IPS-11a (cell line): ENCODE measurements at regions not wholly inside any gene's neighbourhood (a gene's known extent, or its start where the extent isn't known, plus 50 kb on each side); places are given as distances from the start of the nearest gene placed in this dataset.
"Not testable (repeated sequence)": the region's sequence is repeated elsewhere in the genome, so short reads cannot be mapped to it uniquely, and the experiment has no call there.

Source experiments
- H3K4me3 ChIP-seq: one replicate; pipeline ENCODE4 v1.5.1; 2013; ENCODE audit warnings: low read depth, low read length, control low read depth

GRCh38 chr12:125860672-125861288 is 795.5 kb downstream of the AACS start:
- H3K4me3 ChIP-seq: no peak overlapping the region

GRCh38 chr12:125861299-125862281 is 796.4 kb downstream of the AACS start:
- H3K4me3 ChIP-seq: no peak overlapping the region

- not testable (repeated sequence) for H3K4me3 ChIP-seq
These were observed 800.0 kb downstream of the AACS start for GRCh38 chr12:125865236-125865635.

DNA sequence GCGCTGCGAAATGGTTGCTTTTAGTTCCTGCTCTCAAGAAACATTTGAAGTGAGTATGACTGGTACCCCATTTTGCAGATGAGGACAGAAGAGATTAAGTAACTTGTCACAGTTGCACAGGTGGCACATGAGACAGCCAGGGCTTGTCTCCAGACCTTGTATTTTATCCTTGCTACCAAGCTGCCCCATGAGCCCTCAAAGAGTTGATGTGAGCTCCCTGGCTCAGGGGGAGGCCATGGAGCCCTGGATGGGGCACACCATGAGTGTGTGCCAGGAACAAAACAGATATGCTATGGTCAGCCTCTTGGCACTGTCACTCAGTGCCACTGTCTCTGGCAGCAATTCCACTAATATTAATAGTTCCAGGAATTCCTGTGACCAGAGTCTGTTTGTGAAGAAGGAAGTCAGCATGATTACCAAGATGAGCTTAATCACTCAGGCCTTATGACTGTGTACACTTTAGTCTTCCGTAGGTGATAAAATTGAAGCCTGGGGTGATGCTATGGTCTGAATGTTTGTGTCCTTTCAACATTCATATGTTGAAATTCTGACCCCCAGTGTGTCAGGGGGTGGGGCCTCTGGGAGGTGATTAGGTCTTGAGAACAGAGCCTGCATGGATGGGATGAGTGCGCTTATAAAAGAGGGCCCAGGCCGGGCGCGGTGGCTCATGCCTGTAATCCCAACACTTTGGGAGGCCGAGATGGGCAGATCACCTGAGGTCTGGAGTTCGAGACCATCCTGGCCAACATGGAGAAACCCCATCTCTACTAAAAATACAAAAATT is 806.8 kb downstream of the AACS start:
- H3K4me3 ChIP-seq: no peak overlapping the region

DNA sequence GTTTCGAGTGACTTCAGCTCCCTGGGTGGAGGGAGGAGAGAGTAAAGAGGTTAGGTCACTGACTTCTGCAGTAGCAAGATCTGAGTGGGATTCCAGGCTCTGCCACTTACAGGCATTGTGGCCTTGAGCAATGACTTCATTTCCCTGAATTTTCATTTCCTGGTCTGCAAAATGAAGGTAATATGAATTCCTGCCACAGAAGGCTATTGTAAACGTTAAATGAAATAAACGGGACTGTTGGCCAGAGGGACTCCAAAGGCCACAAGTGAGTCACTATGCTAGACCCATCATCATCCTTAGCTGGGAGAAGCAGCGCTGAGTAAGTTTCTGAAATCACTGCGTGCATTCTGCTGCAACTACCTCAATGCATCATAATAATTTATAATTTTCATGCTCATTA is 807.8 kb downstream of the AACS start:
- H3K4me3 ChIP-seq: no peak overlapping the region

- no peak overlapping the region for H3K4me3 ChIP-seq
These were observed 813.2 kb downstream of the AACS start for GRCh38 chr12:125878483-125878882.

DNA sequence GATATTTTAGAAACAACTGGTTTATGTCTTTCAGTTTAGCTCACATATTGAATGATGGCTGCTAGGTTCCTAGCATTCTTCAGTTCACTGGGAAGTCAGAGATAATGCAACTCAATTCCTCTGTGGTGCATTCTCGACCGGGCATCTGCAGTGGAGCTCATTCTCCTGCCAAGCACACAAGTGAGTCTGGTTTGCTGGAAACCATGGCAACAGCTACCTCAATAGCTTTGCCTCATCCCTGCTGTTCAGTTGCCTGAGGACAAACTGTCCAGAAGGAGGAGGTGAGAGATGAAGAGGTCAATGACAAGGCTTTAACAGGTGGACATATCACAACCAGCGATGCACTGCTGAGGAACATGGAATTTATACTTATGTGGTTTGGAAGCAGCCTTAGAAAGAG is 816.9 kb downstream of the AACS start:
- H3K4me3 ChIP-seq: no peak overlapping the region

DNA sequence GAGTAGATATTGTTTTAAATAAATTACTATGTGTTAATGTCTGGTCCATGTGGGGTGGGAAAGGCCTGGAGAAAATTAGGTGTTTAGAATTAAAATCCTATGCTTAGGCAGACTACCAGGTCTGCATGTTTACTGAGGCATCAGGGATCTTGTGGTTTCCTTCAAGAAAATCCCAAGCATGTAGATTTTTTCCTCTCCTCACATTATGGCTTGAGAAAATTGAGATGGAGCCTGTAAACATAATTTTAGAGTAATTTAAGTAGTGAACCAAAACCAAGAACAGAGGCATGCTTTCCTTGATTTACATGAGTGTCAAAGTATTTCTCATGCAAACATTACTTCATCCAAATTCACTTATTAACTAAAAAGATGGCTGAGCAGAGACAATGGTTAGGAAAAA is 823.7 kb downstream of the AACS start:
- no peak overlapping the region for H3K4me3 ChIP-seq

DNA sequence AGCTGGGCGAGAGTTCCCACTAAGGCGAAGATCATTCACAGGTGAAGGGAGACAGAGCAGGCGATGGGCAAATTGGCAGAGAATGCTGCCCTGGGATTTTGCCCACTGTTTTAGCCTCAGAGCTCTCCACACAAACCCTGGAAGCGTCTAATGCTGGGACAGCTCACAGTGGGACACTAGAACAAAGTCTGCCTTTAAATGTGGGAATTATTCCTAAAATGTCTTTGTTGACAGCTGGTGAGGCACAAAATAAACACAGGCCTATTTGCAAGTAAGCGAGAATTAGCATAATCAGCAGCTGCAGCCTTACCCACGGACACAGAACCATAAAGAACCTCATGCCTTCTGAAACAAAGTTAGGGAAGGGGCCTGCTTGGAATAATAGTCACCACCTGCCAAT is 824.5 kb downstream of the AACS start:
- no peak overlapping the region for H3K4me3 ChIP-seq

DNA sequence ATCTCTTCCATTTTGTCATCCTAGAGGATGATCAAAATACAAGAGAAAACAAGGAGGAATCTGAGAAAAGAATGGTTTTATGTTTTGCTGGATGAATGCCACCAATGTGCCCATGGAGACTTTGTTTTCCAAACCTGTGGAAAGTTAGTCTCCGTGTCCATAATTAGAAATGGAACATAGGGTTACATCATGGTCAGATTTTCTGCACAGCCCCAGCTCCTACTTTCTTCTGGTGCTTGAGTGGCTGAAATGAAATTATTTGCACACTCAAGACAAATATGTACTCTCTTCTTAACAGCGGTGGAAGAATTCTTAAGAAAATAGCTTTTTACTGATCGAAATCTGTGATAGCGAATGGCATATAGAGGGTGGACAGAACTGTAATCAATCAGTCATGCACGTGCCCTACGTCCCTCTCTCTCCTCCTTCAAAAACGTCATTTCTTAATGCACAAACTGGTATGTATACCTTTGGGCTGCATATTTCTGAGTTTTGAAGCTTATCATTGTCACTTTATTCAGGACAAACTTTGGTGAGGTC is 825.2 kb downstream of the AACS start:
- no peak overlapping the region for H3K4me3 ChIP-seq

DNA sequence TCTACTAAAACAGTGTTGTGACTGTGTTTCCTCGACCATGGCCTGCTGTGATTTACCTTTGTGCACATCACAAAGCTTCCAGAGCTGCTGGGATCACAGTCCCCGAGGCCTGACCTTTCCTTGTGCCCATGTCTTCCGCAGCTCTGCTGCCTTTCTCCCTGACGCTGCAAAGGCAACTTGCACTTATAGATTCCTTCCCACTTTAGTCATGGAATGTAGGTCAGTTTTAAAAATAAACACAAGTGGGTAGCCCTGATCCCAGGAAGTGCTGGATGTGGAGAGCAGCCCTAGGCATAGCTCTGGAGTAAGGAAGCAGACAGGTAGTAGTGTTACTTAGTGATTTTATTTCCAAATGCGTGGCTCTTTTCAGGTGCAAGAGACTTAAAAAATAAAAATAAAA is 825.7 kb downstream of the AACS start:
- H3K4me3 ChIP-seq: no peak overlapping the region

DNA sequence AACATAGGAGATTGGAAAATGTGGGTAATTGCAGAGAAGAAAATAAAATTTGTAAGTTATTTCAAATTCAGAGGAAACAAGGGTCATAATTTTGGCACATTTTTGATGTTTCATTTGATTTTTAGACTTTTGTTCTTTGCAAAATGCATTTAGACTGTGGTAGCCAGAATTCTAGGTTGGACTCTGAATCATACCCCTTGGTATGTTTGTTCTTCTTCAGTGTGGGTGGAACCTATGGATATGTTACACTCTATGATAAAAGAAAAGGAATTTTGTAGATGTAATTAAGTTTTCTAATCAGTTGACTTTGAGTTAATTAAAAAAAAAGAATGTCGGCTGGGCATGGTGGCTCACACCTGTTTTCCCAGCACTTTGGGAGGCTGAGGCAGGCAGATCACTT is 827.0 kb downstream of the AACS start:
- H3K4me3 ChIP-seq: no peak overlapping the region

DNA sequence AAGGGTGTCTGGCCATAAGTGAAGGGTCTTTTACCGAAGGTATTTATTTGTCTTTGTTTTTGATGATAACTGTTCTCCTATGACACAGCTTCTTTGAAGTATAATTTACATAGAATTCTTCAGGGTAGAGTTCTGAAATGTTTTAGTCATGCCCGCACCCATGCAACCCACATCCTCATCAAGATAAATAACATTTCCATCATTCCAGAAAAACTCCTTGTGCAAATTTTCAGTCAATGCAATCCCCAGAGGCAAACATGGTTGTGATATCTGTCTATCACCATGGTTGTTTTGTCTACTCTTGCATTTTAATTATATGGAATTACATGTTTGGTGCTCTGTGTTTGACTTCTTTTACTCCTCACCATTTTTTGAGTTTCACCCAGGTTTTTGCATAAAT is 837.8 kb downstream of the AACS start:
- no peak overlapping the region for H3K4me3 ChIP-seq

- H3K4me3 ChIP-seq: no peak overlapping the region
These were observed 842.1 kb downstream of the AACS start for GRCh38 chr12:125907351-125907750.

GRCh38 chr12:125919856-125920470 is 854.7 kb downstream of the AACS start:
- no peak overlapping the region for H3K4me3 ChIP-seq

DNA sequence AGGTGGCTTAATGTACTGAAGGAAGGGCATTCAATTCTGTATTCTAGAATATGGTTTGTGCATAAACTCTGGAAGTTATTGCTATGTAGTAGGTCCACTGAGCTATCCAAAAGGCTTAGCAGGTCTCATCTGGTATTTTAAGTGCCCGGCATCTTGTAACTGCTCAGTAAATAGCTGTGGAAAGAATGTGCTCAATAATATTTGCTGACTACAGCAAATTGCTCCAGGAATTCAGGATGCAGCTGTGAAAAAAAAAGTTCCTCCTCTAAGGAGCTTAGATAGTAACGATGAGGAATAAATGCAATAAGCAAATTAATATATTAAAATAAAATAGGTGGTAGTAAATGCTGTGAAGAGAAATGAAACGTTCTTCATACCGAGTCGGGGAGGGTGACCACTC is 857.1 kb downstream of the AACS start:
- no peak overlapping the region for H3K4me3 ChIP-seq

- H3K4me3 ChIP-seq: no peak overlapping the region
These were observed 871.3 kb downstream of the AACS start for GRCh38 chr12:125936502-125936901.

GRCh38 chr12:125944446-125944845 is 879.2 kb downstream of the AACS start:
- H3K4me3 ChIP-seq: no peak overlapping the region

GRCh38 chr12:125949471-125949870 is 884.2 kb downstream of the AACS start:
- no peak overlapping the region for H3K4me3 ChIP-seq

DNA sequence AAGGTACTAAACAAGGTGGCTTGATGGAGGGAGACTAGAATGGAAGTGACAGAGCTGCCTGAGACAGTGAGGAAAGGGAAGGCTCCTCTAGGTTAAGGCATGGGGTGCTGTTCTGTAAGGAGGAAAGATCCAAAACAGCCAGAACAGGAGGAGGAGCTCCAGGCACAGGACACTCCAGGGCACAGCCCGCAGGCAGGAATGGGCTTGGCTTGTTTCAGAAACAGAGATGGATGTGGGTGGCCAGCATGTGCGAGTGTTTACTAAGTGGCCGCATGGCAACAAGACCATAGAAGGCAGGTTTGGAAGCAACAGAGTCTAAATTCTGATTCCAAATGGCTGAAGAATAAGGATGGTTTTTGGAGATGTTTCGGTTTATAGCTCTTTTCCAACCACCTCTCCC is 889.1 kb downstream of the AACS start:
- no peak overlapping the region for H3K4me3 ChIP-seq

DNA sequence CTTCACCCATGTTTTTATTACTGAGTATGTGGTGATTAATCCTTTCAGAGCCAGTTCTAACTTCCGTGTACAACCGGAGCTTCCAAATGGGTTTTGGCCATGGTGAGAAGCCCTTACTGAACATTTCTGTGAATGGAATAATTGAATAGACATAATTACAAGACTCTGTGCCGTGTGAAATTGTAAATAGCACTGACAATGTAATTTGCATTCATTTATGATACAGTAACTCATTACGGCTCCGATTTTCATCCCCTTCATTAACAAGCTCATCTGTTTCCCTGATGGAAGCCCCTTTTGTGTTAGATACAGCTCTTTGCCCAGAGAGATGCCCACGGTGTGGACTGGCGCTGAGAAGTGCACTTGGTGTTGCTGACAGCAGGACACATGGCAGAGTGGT is 891.0 kb downstream of the AACS start:
- H3K4me3 ChIP-seq: no peak overlapping the region
